ENCODE measurements at regions not wholly inside any gene's neighbourhood (a gene's known extent, or its start where the extent isn't known, plus 50 kb on each side); places are given as distances from the start of the nearest gene placed in this dataset.

- DNase-seq = no peak
Observed at GRCh38 chr13:22372261-22372660, 701.4 kb downstream of the FGF9 start.

DNA sequence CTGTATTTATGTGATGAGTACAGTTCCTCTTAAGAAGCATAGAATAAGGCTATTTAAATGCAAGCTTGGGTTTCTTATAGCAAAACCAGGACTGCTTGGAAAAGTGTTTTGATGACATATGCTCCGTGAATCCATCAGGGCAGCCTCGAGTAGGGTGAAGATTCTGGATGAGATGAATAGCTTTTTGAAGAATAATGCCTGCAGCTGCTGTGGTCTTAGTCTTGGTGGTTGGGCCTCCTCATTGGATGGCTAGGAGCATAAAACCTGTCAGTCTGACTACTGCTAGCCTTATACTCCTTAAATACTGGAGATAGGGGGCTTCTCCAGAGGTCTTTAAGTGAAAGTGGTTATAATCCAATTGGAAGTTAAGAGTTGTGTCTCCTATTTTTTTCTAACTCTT, 704.3 kb downstream of the FGF9 start:
- no peak for DNase-seq

GRCh38 chr13:22387899-22388298, 717.0 kb downstream of the FGF9 start:
- DNase-seq = no peak

- no peak for DNase-seq
Observed at GRCh38 chr13:22399801-22400420, 729.0 kb downstream of the FGF9 start.

- no peak for DNase-seq
Observed at GRCh38 chr13:22402682-22403081, 731.8 kb downstream of the FGF9 start.

DNA sequence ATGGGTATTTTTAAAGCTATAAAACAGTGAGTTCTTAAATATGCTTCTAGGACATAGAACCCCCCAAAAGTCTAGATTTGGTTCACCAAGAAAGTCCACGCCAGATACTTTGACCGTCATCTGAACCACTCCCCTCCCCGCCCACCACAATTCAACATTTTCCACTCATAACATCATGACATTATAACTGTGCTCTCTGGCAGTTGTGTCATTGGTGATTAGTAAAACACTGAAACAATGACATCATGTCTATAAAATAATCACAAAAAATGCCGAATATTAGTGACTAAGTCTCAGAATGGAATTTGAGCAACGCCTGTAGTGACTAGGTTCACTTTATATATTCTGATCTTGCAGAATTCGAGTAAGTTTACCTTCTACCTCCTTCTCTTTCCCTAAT, 732.3 kb downstream of the FGF9 start:
- no peak for DNase-seq

GRCh38 chr13:22405891-22406290, 735.0 kb downstream of the FGF9 start:
- DNase-seq = no peak

DNA sequence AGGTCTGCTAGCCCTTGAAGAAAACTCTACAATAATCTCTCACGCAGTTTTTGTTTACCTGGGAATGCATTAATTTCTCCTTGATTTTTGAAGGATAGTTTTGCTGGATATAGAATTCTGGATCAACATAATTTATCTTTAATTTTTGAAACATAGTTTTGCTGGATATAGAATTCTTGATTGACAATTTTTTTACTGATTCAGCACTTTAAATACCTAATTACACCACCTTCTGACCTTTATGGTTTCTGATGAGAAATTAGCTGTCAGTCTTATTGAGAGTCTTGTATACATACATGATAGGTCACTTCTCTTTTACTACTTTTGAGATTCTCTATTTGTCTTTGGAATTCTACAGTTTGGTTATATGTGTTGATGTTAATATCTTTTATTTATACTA, 741.6 kb downstream of the FGF9 start:
- no peak for DNase-seq

- no peak for DNase-seq
Observed at GRCh38 chr13:22422023-22422422, 751.1 kb downstream of the FGF9 start.

GRCh38 chr13:22422712-22423111, 751.8 kb downstream of the FGF9 start:
- DNase-seq = no peak

DNA sequence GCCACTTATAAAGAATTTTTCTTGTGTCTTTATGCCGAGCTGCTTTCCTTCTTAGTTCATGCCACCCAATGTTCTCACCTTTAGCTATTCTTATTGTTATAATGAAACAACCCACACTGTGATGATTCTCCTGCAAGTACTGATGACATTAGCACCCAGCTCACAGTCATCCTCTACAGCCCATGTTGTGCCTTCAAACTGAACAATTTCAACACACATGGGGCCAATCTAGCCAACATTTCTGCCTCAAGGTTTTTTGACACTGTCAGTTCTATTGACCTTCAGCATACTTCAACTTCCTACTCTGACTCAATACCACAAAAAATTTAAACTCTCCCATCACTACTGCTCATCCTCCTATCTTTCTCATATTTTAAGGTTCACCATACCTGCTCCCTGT, 752.4 kb downstream of the FGF9 start:
- no peak for DNase-seq

DNA sequence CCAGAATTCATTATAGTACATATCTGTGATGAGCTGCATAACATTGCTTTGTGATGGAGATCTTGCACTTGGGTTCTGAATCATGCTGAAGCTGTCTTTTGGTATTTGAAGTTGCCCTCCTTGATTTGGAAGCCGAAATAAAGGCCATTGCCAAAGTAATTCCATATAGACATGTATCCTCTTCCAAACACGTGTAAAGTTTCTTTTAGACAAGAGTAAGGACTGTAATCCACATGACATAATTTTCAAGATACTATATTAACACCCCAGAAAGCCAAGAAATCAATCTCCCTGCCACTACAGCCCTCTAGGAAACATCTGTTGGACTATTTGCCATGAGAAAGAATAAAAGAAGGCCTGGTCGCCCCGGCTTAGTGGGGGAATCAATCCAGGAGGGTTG, 754.2 kb downstream of the FGF9 start:
- DNase-seq = no peak

DNA sequence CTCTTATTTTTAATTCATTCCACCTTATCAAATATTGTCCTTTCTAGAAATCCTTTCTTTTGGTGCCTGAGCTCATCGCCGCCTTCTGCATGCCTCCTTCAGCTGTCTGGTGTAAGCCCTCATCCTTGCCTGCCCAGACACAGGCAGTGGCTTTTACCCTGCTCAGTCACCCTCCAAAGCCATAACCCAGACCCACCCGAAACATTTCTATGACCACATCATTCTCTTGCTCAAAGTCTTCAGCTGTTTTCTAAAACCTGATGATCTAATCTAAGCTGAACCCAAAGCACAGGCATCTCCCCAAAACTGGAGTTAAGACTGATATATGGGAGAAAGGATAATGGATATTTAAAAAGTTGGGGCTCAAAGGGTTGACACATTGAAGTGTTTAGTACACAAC, 753.7 kb upstream of the SGCG start:
- no peak for DNase-seq

- DNase-seq = no peak
Observed at GRCh38 chr13:22427783-22428182, 753.0 kb upstream of the SGCG start.

- no peak for DNase-seq
Observed at GRCh38 chr13:22428188-22428828, 752.5 kb upstream of the SGCG start.

- no peak for DNase-seq
Observed at GRCh38 chr13:22432690-22433089, 748.1 kb upstream of the SGCG start.

- DNase-seq = no peak
Observed at GRCh38 chr13:22447132-22447886, 733.5 kb upstream of the SGCG start.

GRCh38 chr13:22449251-22449650, 731.5 kb upstream of the SGCG start:
- DNase-seq = no peak

DNA sequence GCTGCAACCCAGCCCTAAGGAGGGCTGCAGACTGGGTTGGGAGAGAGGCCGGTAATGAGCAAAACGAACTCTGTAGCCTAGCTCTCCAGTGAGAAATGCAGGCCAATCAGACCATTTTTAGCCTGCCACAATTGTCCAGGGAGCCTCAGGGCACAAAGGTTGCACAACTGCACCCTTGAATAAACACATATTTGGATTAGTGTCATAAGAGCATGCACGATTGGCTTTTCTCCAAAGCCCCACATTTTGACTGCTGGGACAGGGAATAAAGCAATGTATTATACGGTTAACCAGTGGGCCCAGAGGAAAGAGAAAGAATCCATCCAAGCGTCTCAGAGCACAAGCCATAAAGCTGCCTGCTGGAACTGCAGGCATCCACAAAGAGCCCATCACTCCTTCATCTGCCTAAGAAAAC, 729.4 kb upstream of the SGCG start:
- no peak for DNase-seq

DNA sequence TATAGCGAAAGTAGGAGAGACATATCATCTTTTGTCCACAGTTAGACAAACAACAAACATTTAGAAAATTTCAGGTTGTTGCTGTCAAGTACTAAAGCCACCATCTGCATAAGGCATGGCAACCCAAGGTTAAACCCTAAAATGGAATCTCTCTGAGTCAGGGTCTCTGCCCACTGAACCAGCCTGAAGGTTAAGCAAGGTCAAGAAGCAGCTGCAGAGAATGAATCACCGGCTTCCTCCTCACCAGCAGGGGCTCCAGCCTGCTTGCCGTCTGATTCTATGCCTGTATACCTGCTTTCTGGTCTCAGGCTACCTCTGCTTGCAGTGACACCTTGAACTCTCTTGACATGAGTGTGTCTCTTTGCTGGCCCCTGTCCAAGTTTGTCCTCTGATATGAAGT, 726.2 kb upstream of the SGCG start:
- DNase-seq = no peak

- no peak for DNase-seq
Observed at GRCh38 chr13:22455036-22455435, 725.7 kb upstream of the SGCG start.

- DNase-seq = no peak
Observed at GRCh38 chr13:22461854-22462490, 718.8 kb upstream of the SGCG start.

- no peak for DNase-seq
Observed at GRCh38 chr13:22463089-22463488, 717.7 kb upstream of the SGCG start.

DNA sequence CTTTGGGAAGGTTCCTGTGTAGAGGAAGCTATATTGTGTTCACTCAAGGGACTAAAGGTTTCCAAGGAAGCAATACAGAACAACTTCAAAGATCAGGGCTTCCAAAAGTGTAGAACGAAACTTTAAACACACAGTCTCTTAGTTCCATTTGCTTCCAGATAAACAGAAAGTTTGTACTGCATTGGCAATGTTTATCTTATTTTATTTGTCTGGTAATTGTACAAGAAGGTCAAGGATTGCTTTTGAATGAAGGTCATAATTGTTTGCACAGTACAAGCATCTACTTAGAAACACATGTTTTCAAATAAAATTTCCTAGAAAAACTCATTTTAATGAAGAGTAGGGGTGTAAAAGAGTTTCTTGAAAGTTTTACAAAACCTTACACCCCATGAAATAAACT, 712.7 kb upstream of the SGCG start:
- no peak for DNase-seq
